ENCODE measurements at regions not wholly inside any gene's neighbourhood (a gene's known extent, or its start where the extent isn't known, plus 50 kb on each side); places are given as distances from the start of the nearest gene placed in this dataset.

DNA sequence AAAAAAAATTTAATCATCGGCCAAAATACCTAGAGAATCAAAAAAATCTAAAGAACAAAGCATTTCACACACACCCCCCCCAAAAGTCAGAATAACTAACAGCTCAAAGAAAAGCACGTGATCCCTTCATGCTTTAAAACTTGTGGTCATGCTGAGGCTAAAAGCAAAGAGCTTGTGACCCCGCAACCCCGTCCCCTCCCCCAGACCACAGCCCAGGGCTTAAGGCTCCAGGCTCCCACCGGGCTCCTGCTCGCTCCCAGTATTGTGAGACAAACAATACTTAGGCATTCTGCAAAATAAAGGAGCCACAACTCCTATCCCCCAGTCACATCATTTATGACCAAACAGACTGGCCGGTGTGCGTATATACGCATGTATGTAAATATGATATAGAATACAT lies 62.1 kb upstream of the CCDC160 start:
- CTCF ChIA-PET, result interaction anchor here (0.7 kb wide), 1 partner anchor 1434 kb away, joined by 3 read pairs; no protein-coding TSS in a partner anchor
- POLR2A ChIA-PET, result no interaction called here
- Histone ChIP-seq H3K9me3 (ENCODE audit: control insufficient read depth, insufficient read depth, low read depth, low read length) (peaks cover 1% of the 10 kb centered on the region; the same call in 1 of the 2 replicates), H3K4me1 (ENCODE audit: control insufficient read depth, insufficient read depth, low read length) (no peaks in the 10 kb centered on the region), H3K4me3 (ENCODE audit: low read depth, low read length) (no peak overlapping the region), H3K27ac (ENCODE audit: extremely low read depth, low read depth, low read length) (no peak overlapping the region), H3K36me3 (ENCODE audit: control insufficient read depth in 2 of 2, insufficient read depth in 1 of 2, low read length in 2 of 2) (no peaks in the 10 kb centered on the region)
- TF ChIP-seq ZNF629 (tag by site-specific recombination; IDR thresholded peaks at IDR 0.05) (no peak), KLF16 (tag by site-specific recombination; IDR thresholded peaks at IDR 0.05) (no peak), ZNF658 (tag by site-specific recombination; IDR thresholded peaks at IDR 0.05) (no peak), ZNF223 (tag by site-specific recombination; IDR thresholded peaks at IDR 0.05) (no peak), ZNF830 (tag by site-specific recombination; IDR thresholded peaks at IDR 0.05; ENCODE audit: low read depth) (no peak), TCF7L2 (IDR thresholded peaks at IDR 0.05; ENCODE audit: borderline replicate concordance, low read depth, low read length) (no peak), ZNF311 (tag by site-specific recombination; IDR thresholded peaks at IDR 0.05; ENCODE audit: borderline replicate concordance) (no peak), ZNF776 (tag by site-specific recombination; IDR thresholded peaks at IDR 0.05; ENCODE audit: borderline replicate concordance) (no peak), ZNF211 (tag by site-specific recombination; IDR thresholded peaks at IDR 0.05; ENCODE audit: low read depth) (no peak), OVOL3 (tag by site-specific recombination; IDR thresholded peaks at IDR 0.05) (no peak), MYNN (tag by site-specific recombination; IDR thresholded peaks at IDR 0.05; ENCODE audit: borderline replicate concordance) (no peak)
- TF ChIP-seq, protein P1, sequence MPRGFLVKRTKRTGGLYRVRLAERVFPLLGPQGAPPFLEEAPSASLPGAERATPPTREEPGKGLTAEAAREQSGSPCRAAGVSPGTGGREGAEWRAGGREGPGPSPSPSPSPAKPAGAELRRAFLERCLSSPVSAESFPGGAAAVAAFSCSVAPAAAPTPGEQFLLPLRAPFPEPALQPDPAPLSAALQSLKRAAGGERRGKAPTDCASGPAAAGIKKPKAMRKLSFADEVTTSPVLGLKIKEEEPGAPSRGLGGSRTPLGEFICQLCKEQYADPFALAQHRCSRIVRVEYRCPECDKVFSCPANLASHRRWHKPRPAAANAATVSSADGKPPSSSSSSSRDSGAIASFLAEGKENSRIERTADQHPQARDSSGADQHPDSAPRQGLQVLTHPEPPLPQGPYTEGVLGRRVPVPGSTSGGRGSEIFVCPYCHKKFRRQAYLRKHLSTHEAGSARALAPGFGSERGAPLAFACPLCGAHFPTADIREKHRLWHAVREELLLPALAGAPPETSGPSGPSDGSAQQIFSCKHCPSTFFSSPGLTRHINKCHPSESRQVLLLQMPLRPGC (tag by site-specific recombination; IDR thresholded peaks at IDR 0.05), result no peak
- TF ChIP-seq, protein P2, sequence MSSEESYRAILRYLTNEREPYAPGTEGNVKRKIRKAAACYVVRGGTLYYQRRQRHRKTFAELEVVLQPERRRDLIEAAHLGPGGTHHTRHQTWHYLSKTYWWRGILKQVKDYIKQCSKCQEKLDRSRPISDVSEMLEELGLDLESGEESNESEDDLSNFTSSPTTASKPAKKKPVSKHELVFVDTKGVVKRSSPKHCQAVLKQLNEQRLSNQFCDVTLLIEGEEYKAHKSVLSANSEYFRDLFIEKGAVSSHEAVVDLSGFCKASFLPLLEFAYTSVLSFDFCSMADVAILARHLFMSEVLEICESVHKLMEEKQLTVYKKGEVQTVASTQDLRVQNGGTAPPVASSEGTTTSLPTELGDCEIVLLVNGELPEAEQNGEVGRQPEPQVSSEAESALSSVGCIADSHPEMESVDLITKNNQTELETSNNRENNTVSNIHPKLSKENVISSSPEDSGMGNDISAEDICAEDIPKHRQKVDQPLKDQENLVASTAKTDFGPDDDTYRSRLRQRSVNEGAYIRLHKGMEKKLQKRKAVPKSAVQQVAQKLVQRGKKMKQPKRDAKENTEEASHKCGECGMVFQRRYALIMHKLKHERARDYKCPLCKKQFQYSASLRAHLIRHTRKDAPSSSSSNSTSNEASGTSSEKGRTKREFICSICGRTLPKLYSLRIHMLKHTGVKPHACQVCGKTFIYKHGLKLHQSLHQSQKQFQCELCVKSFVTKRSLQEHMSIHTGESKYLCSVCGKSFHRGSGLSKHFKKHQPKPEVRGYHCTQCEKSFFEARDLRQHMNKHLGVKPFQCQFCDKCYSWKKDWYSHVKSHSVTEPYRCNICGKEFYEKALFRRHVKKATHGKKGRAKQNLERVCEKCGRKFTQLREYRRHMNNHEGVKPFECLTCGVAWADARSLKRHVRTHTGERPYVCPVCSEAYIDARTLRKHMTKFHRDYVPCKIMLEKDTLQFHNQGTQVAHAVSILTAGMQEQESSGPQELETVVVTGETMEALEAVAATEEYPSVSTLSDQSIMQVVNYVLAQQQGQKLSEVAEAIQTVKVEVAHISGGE (tag by site-specific recombination; conservative IDR thresholded peaks at IDR 0.05; ENCODE audit: low read depth), result no peak

DNA sequence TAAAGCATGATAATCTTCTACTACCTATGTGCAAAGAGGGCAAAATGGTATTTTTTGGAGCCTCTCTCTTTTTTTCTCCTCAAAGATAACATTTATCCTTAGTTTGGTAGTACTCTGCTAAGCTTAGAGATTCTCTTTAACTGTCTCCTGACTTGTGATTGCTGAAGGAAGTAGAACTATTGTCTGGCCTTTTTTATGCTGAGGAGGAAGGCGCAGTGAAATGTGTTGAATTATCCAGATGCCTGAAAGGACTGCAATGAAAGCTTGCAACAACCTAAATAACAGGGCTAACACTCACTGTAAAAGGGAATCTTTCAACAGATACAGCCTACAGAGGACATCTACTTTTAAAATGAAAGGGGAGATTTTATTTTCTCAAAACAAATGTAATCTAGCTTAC lies 59.5 kb upstream of the CCDC160 start:
- H3K36me3 ChIP-seq (ENCODE audit: control insufficient read depth in 2 of 2, insufficient read depth in 1 of 2, low read length in 2 of 2), result no peaks in the 10 kb centered on the region
- POLR2A ChIA-PET, result no interaction called here
- H3K4me1 ChIP-seq (ENCODE audit: control insufficient read depth, insufficient read depth, low read length), result no peaks in the 10 kb centered on the region
- CTCF ChIA-PET, result interaction anchor here (0.7 to 1.2 kb wide), 2 partner anchors 76 to 202 kb away, joined by 3 to 4 read pairs; no protein-coding TSS in a partner anchor
- no peak overlapping the region for H3K27ac ChIP-seq (ENCODE audit: extremely low read depth, low read depth, low read length)
- H3K9me3 ChIP-seq (ENCODE audit: control insufficient read depth, insufficient read depth, low read depth, low read length), result no peaks in the 10 kb centered on the region
- H3K4me3 ChIP-seq (ENCODE audit: low read depth, low read length), result no peak overlapping the region
- TF ChIP-seq ZNF211 (tag by site-specific recombination; IDR thresholded peaks at IDR 0.05; ENCODE audit: low read depth), result no peak

DNA sequence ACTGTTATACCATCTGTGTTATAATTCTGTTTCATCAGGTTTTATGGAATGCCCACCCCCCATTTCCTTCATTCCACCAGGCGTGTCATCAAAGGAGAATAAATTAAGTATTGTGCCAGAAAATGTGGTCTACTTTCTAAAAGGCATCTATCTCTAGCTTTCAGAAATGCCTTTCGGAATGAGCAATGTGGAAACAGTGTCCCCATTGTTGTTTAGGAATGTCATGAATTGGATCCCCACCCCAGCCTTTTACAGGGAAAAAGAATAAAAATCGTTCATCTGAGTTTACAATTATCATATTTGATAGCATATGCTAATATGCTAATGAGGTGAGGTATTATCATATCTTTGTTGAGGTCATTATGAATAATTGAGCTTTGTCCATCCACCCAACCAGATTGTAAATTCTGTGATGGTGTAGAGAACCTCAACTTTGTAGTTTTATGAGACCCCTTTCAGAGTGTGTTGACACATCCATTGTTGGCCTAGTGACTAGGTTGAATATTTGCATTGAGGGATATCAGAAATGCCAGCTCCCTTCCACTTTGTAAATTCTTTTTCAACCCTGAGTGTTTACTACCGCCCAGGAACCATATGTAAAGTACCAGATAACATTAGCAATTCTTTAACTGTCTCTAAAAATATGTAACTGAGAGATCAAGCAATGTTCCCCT lies 56.2 kb upstream of the CCDC160 start:
- Histone ChIP-seq H3K9me3 (ENCODE audit: control insufficient read depth, insufficient read depth, low read depth, low read length) (no peaks in the 10 kb centered on the region), H3K4me1 (ENCODE audit: control insufficient read depth, insufficient read depth, low read length) (no peaks in the 10 kb centered on the region), H3K4me3 (ENCODE audit: low read depth, low read length) (no peak overlapping the region), H3K27ac (ENCODE audit: extremely low read depth, low read depth, low read length) (no peak overlapping the region), H3K36me3 (ENCODE audit: control insufficient read depth in 2 of 2, insufficient read depth in 1 of 2, low read length in 2 of 2) (no peaks in the 10 kb centered on the region)
- CTCF ChIA-PET, result interaction anchor here (0.8 to 1.1 kb wide), 2 partner anchors 49 to 388 kb away, joined by 3 to 4 read pairs; no protein-coding TSS in a partner anchor
- TF ChIP-seq, protein P3, sequence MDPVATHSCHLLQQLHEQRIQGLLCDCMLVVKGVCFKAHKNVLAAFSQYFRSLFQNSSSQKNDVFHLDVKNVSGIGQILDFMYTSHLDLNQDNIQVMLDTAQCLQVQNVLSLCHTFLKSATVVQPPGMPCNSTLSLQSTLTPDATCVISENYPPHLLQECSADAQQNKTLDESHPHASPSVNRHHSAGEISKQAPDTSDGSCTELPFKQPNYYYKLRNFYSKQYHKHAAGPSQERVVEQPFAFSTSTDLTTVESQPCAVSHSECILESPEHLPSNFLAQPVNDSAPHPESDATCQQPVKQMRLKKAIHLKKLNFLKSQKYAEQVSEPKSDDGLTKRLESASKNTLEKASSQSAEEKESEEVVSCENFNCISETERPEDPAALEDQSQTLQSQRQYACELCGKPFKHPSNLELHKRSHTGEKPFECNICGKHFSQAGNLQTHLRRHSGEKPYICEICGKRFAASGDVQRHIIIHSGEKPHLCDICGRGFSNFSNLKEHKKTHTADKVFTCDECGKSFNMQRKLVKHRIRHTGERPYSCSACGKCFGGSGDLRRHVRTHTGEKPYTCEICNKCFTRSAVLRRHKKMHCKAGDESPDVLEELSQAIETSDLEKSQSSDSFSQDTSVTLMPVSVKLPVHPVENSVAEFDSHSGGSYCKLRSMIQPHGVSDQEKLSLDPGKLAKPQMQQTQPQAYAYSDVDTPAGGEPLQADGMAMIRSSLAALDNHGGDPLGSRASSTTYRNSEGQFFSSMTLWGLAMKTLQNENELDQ (tag by site-specific recombination; IDR thresholded peaks at IDR 0.05; ENCODE audit: low read depth), result no peak
- TF ChIP-seq ZNF561 (tag by site-specific recombination; IDR thresholded peaks at IDR 0.05; ENCODE audit: borderline replicate concordance), result no peak
- no peak for TF ChIP-seq ZNF140 (tag by site-specific recombination; IDR thresholded peaks at IDR 0.05)
- TF ChIP-seq ZBTB21 (tag by site-specific recombination; IDR thresholded peaks at IDR 0.05), result no peak
- no peak for TF ChIP-seq ZNF670 (tag by site-specific recombination; IDR thresholded peaks at IDR 0.05; ENCODE audit: low read depth)
- TF ChIP-seq ZNF701 (tag by site-specific recombination; IDR thresholded peaks at IDR 0.05), result no peak
- POLR2A ChIA-PET, result no interaction called here

Measured in HEK293 (cell line).